Tibial nerve (tissue), 4 donors: ENCODE measurements at regions not wholly inside any gene's neighbourhood (a gene's known extent, or its start where the extent isn't known, plus 50 kb on each side); places are given as distances from the start of the nearest gene placed in this dataset.

Experiments
- DNase-seq, 2 donors: peaks; one replicate each; pipeline ENCODE4 v3.0.0-alpha.2; 2019; ENCODE audit warnings: low spot score in 2 of 2
- H3K27ac ChIP-seq, 4 donors: fragments of 200-600 bp; sonication (generic) in 3 of 4; one replicate each; pipeline ENCODE4 v1.5.1; 2017 to 2019; ENCODE audit warnings: mild to moderate bottlenecking in 1 of 4
- H3K27me3 ChIP-seq, 2 donors: fragments of 200-600 bp; sonication (generic) in 1 of 2; one replicate each; pipeline versions ENCODE4 v1.5.1 to v1.6.0; 2017 to 2019
- H3K36me3 ChIP-seq, 3 donors: fragments of 200-600 bp; sonication (generic); one replicate each; pipeline ENCODE4 v1.5.1; 2018 to 2019
- H3K4me1 ChIP-seq, 4 donors: fragments of 200-600 bp; sonication (generic) in 3 of 4; one replicate each; pipeline ENCODE4 v1.5.1; 2017 to 2019
- H3K4me3 ChIP-seq, 4 donors: fragments of 200-600 bp; sonication (generic) in 3 of 4; one replicate each; pipeline ENCODE4 v1.5.1; 2017 to 2019; ENCODE audit warnings: mild to moderate bottlenecking in 1 of 4, moderate library complexity in 1 of 4
- H3K9me3 ChIP-seq, 4 donors: fragments of 200-600 bp; sonication (generic) in 3 of 4; one replicate each; pipeline ENCODE4 v1.5.1; 2017 to 2019
- CTCF ChIP-seq, 5 experiments: fragments of 200-600 bp in 3 of 5; fragments of 450-650 bp in 2 of 5; sonication (generic) in 3 of 5; IDR thresholded peaks; one replicate each; pipeline ENCODE4 v1.5.1; 2016 to 2019; ENCODE audit warnings: antibody characterized with exemption in 5 of 5, mild to moderate bottlenecking in 3 of 5, moderate library complexity in 2 of 5
- EP300 ChIP-seq, 2 donors: sonication (generic); formaldehyde crosslinking; IDR thresholded peaks; one replicate each; pipeline ENCODE4 v1.6.1; 2017; ENCODE audit warnings: antibody characterized with exemption in 2 of 2, mild to moderate bottlenecking in 1 of 2
- POLR2A ChIP-seq, 2 donors: fragments of 450-650 bp; IDR thresholded peaks; one replicate each; pipeline ENCODE4 v1.6.1; 2017; ENCODE audit warnings: antibody characterized with exemption in 2 of 2, mild to moderate bottlenecking in 2 of 2, moderate library complexity in 2 of 2
- WGBS, 2 donors: methylation state at CpG; one replicate each; pipeline ENCODE4 v1.1.5; 2018; 5-methylcytosine and 5-hydroxymethylcytosine counted together

- Histone ChIP-seq H3K9me3 (peaks cover 0 to 9% (median 0%) of the 10 kb centered on the region in 4 donors), H3K4me3 (no peak overlapping the region), H3K27ac (no peak overlapping the region), H3K27me3 (no peaks in the 10 kb centered on the region), H3K36me3 (peaks cover 0 to 56% (median 0%) of the 10 kb centered on the region in 3 donors), H3K4me1 (no peaks in the 10 kb centered on the region)
- 63 to 73% methylated on average over 7 of the region's 7 CpGs for WGBS, 2 donors
- TF ChIP-seq EP300 (IDR thresholded peaks at IDR 0.05) = no peak
- no peak for TF ChIP-seq POLR2A (IDR thresholded peaks at IDR 0.05)
- no peak for TF ChIP-seq CTCF (IDR thresholded peaks at IDR 0.05)
- no peak for DNase-seq
These were observed 115.9 kb downstream of the OMA1 start for GRCh38 chr1:58430421-58431275.

- H3K36me3 ChIP-seq = peaks cover 0 to 65% (median 0%) of the 10 kb centered on the region in 3 donors
- no peak for TF ChIP-seq EP300 (IDR thresholded peaks at IDR 0.05)
- TF ChIP-seq POLR2A (IDR thresholded peaks at IDR 0.05) = no peak
- TF ChIP-seq CTCF (IDR thresholded peaks at IDR 0.05) = no peak
- DNase-seq = no peak
- peaks cover 0 to 9% (median 0%) of the 10 kb centered on the region in 4 donors for H3K9me3 ChIP-seq
- H3K27ac ChIP-seq = no peak overlapping the region
- 94 to 96% methylated on average over 2 of the region's 2 CpGs for WGBS, 2 donors
- no peaks in the 10 kb centered on the region for H3K27me3 ChIP-seq
- H3K4me3 ChIP-seq = no peak overlapping the region
- H3K4me1 ChIP-seq = no peaks in the 10 kb centered on the region
These were observed 119.6 kb downstream of the OMA1 start for GRCh38 chr1:58426918-58427317.

DNA sequence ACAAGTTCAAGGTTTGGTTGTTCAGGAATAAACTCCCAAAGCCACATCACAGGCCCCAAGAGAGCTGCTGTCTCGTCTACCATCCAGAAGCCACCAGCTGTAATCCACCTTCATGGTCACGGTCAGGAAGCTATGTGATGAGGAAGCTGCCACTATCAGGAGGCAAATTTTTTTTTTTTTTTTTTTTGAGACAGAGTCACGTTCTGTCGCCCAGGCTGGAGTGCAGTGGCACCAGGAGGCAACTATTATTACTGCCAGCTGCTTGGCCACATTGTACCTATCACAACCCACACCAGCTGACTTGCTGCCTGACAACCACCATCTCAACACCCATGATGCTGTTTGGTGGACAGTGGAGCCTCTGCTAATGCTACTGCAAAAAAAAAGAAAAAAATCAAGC lies 124.1 kb downstream of the OMA1 start:
- DNase-seq = no peak
- Histone ChIP-seq H3K27me3 (no peaks in the 10 kb centered on the region), H3K4me3 (no peak overlapping the region), H3K27ac (no peak overlapping the region), H3K9me3 (no peaks in the 10 kb centered on the region), H3K4me1 (no peaks in the 10 kb centered on the region), H3K36me3 (peaks cover 0 to 30% (median 0%) of the 10 kb centered on the region in 3 donors)
- TF ChIP-seq EP300 (IDR thresholded peaks at IDR 0.05) = no peak
- WGBS, 2 donors = 85 to 89% methylated on average over 4 of the region's 4 CpGs

DNA sequence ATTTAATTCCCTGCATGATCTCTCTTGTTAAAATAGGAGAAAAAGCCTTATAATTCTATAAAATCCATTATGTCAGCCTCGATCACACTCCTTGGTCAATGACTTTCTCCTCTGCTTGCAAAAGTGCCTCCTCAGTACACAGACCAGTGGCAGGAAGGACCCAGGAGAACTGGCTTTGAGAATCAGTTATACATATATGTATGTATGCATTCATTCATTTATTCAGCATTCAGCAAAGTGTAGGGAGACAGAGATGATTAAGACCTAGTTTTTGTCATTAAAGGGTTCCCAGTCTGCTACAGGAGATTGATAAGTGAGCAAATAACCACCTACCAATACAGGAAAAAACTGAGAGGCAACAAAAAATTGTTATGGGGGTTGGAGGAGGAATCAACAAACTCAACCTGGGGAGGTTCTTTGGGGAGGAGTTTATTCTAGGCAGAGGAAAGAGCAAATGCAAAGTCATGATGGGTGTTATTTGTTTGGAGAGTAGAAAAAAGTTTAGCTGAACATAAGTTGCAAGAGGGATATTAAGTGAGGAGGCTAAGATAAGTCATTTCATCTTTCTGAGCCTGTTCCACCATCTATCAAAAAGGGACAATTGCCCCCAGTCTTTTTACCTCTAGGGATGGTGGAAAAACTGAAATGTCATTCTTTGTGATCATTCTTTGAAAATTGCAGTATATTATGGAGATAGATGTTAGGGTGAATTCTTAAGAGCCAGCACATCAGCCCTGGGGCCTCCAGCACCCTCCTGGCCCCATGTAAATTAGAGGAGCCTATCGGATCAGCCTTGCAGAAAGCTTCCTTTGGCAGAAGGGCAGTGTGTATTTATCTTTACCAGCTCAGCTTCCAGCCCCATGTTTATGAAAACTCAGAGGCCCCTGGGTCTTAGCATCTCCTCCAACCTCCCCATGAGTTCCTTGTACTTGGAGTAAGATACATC lies 128.0 kb downstream of the OMA1 start:
- no peak overlapping the region for H3K4me3 ChIP-seq
- H3K27me3 ChIP-seq = no peaks in the 10 kb centered on the region
- TF ChIP-seq CTCF (IDR thresholded peaks at IDR 0.05) (no peak), EP300 (IDR thresholded peaks at IDR 0.05) (no peak), POLR2A (IDR thresholded peaks at IDR 0.05) (no peak)
- H3K27ac ChIP-seq = no peak overlapping the region
- H3K9me3 ChIP-seq = no peaks in the 10 kb centered on the region
- H3K4me1 ChIP-seq = no peaks in the 10 kb centered on the region
- WGBS, 2 donors = 67 to 76% methylated on average over 2 of the region's 2 CpGs
- no peak for DNase-seq
- H3K36me3 ChIP-seq = peaks cover 0 to 25% (median 0%) of the 10 kb centered on the region in 3 donors

GRCh38 chr1:58412071-58412580 lies 134.4 kb downstream of the OMA1 start:
- H3K27ac ChIP-seq = no peak overlapping the region
- no peaks in the 10 kb centered on the region for H3K9me3 ChIP-seq
- H3K36me3 ChIP-seq = peaks cover 0 to 12% (median 0%) of the 10 kb centered on the region in 3 donors
- no peaks in the 10 kb centered on the region for H3K27me3 ChIP-seq
- 72 to 79% methylated on average over 4 of the region's 4 CpGs for WGBS, 2 donors
- TF ChIP-seq CTCF (IDR thresholded peaks at IDR 0.05) (no peak), EP300 (IDR thresholded peaks at IDR 0.05) (no peak), POLR2A (IDR thresholded peaks at IDR 0.05) (no peak)
- H3K4me1 ChIP-seq = no peaks in the 10 kb centered on the region
- no peak for DNase-seq
- H3K4me3 ChIP-seq = no peak overlapping the region
